ENCODE measurements at regions not wholly inside any gene's neighbourhood (a gene's known extent, or its start where the extent isn't known, plus 50 kb on each side); places are given as distances from the start of the nearest gene placed in this dataset.

DNA sequence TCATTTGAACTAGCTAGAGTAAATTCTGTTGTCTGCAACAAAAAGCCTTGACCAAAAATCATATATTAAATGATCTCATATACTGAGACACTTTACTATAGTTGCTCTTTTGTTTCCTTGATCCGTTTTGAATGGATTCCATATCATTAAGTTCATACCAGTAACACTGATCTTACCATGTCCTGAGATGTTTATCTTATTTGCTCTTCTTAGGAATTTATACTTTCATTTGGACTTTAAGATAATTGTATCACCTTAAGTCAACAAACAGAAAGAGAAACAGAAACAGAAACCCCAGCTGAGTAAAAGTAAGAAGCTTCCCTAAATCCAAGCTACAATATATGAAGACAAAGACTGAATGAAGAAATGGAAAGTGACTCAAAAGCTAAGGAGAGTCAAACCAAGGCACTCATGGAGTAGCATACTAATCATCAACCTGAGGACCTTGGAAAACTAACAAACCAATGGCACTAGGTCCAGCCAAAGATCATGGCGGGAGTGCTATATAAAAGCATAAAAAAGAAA, 106.5 kb upstream of the COX10 start:
- no peaks in the 10 kb centered on the region for H3K27me3 ChIP-seq (ENCODE audit: control insufficient read depth, insufficient read depth, low read length)
- in situ Hi-C loops (cut with HindIII; ENCODE audit: low pct_unique_long_range_greater_than_20kb, low sequenced_read_pairs) (no loop called here), intact Hi-C loops (cut with micrococcal nuclease; ENCODE audit: unreplicated experiment) (no loop called here)
- no peaks in the 10 kb centered on the region for H3K9me3 ChIP-seq (ENCODE audit: control insufficient read depth, insufficient read depth, low read depth, low read length)
- DNase-seq (ENCODE audit: low read depth, low spot score) (no peak), ATAC-seq (no peak)
- H3K4me1 ChIP-seq (ENCODE audit: control insufficient read depth, insufficient read depth, low read length), result no peaks in the 10 kb centered on the region
- no peak overlapping the region for H3K4me3 ChIP-seq (ENCODE audit: low read depth in 2 of 2, low read length in 2 of 2)
- BruUV-seq (replicated peaks), result no TSS peak
- CTCF ChIA-PET, result no interaction called here
- POLR2A ChIA-PET, result no interaction called here
- H3K27ac ChIP-seq (ENCODE audit: low read length), result no peak overlapping the region
- H3K36me3 ChIP-seq (ENCODE audit: control insufficient read depth, insufficient read depth, low read length), result no peaks in the 10 kb centered on the region
- no peak for TF ChIP-seq POLR2AphosphoS5 (IDR thresholded peaks at IDR 0.05; ENCODE audit: low read depth, low read length)
- TF ChIP-seq, protein P1, sequence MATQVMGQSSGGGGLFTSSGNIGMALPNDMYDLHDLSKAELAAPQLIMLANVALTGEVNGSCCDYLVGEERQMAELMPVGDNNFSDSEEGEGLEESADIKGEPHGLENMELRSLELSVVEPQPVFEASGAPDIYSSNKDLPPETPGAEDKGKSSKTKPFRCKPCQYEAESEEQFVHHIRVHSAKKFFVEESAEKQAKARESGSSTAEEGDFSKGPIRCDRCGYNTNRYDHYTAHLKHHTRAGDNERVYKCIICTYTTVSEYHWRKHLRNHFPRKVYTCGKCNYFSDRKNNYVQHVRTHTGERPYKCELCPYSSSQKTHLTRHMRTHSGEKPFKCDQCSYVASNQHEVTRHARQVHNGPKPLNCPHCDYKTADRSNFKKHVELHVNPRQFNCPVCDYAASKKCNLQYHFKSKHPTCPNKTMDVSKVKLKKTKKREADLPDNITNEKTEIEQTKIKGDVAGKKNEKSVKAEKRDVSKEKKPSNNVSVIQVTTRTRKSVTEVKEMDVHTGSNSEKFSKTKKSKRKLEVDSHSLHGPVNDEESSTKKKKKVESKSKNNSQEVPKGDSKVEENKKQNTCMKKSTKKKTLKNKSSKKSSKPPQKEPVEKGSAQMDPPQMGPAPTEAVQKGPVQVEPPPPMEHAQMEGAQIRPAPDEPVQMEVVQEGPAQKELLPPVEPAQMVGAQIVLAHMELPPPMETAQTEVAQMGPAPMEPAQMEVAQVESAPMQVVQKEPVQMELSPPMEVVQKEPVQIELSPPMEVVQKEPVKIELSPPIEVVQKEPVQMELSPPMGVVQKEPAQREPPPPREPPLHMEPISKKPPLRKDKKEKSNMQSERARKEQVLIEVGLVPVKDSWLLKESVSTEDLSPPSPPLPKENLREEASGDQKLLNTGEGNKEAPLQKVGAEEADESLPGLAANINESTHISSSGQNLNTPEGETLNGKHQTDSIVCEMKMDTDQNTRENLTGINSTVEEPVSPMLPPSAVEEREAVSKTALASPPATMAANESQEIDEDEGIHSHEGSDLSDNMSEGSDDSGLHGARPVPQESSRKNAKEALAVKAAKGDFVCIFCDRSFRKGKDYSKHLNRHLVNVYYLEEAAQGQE (IDR thresholded peaks at IDR 0.05; ENCODE audit: insufficient read depth in 1 of 2, low read depth in 2 of 2, low read length in 1 of 2), result no peak
- no peak for TF ChIP-seq SIN3A (IDR thresholded peaks at IDR 0.05; ENCODE audit: borderline replicate concordance, insufficient read depth, low read depth, low read length)
- TF ChIP-seq, protein P2, sequence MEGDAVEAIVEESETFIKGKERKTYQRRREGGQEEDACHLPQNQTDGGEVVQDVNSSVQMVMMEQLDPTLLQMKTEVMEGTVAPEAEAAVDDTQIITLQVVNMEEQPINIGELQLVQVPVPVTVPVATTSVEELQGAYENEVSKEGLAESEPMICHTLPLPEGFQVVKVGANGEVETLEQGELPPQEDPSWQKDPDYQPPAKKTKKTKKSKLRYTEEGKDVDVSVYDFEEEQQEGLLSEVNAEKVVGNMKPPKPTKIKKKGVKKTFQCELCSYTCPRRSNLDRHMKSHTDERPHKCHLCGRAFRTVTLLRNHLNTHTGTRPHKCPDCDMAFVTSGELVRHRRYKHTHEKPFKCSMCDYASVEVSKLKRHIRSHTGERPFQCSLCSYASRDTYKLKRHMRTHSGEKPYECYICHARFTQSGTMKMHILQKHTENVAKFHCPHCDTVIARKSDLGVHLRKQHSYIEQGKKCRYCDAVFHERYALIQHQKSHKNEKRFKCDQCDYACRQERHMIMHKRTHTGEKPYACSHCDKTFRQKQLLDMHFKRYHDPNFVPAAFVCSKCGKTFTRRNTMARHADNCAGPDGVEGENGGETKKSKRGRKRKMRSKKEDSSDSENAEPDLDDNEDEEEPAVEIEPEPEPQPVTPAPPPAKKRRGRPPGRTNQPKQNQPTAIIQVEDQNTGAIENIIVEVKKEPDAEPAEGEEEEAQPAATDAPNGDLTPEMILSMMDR (IDR thresholded peaks at IDR 0.05), result no peak
- no peak for TF ChIP-seq TCF7L2 (IDR thresholded peaks at IDR 0.05; ENCODE audit: low read depth, low read length)

DNA sequence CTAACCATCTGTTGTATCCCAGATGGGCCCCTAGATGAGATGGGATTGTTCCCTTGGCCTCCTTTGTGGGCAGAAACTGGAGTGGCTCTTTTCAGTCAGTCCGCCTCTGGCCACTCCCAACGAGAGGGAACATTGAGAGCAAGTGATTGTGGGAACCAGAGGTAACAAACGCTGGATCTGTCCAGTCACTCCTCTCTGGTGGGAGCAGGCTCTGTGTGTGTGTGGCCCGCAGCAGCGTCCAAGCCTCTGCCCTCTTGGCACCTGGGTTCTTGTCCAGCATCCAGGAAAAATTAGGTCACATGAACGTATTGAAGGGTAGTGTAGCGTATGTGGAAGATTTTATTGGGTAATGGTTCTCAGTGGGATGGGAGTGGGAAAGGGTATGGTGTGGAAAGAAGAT, 101.9 kb upstream of the COX10 start:
- Histone ChIP-seq H3K9me3 (ENCODE audit: control insufficient read depth, insufficient read depth, low read depth, low read length) (no peaks in the 10 kb centered on the region), H3K27me3 (ENCODE audit: control insufficient read depth, insufficient read depth, low read length) (no peaks in the 10 kb centered on the region), H3K27ac (ENCODE audit: low read length) (no peak overlapping the region), H3K36me3 (ENCODE audit: control insufficient read depth, insufficient read depth, low read length) (no peaks in the 10 kb centered on the region), H3K4me1 (ENCODE audit: control insufficient read depth, insufficient read depth, low read length) (no peaks in the 10 kb centered on the region), H3K4me3 (ENCODE audit: low read depth in 2 of 2, low read length in 2 of 2) (no peak overlapping the region)
- intact Hi-C loops (cut with micrococcal nuclease; ENCODE audit: unreplicated experiment), result no loop called here
- ChIA-PET CTCF (no interaction called here), POLR2A (no interaction called here)
- DNase-seq (ENCODE audit: low read depth, low spot score), result no peak
- in situ Hi-C loops (cut with HindIII; ENCODE audit: low pct_unique_long_range_greater_than_20kb, low sequenced_read_pairs), result no loop called here
- BruUV-seq (replicated peaks), result no TSS peak
- no peak for ATAC-seq
- TF ChIP-seq, protein P1 (IDR thresholded peaks at IDR 0.05; ENCODE audit: insufficient read depth in 1 of 2, low read depth in 2 of 2, low read length in 1 of 2), result no peak
- no peak for TF ChIP-seq TCF7L2 (IDR thresholded peaks at IDR 0.05; ENCODE audit: low read depth, low read length)
- TF ChIP-seq POLR2AphosphoS5 (IDR thresholded peaks at IDR 0.05; ENCODE audit: low read depth, low read length), result no peak
- TF ChIP-seq SIN3A (IDR thresholded peaks at IDR 0.05; ENCODE audit: borderline replicate concordance, insufficient read depth, low read depth, low read length), result no peak
- TF ChIP-seq, protein P2 (IDR thresholded peaks at IDR 0.05), result no peak
